Neural cell (in vitro differentiated cells): ENCODE measurements at regions not wholly inside any gene's neighbourhood (a gene's known extent, or its start where the extent isn't known, plus 50 kb on each side); places are given as distances from the start of the nearest gene placed in this dataset.

Experiments used
- H2AFZ ChIP-seq: fragments of 200-600, 300-800 bp; sonication (generic), shearing (Covaris generic); 2 replicates; pipeline ENCODE4 v1.6.0; 2014; ENCODE audit warnings: low read depth, mild to moderate bottlenecking, antibody characterized with exemption, low read length, moderate library complexity
- H3F3A ChIP-seq: fragments of 200-600 bp; shearing (Covaris generic); 2 replicates; pipeline ENCODE4 v1.6.1; 2016; ENCODE audit warnings: mild to moderate bottlenecking, moderate library complexity, mixed read lengths, antibody characterized with exemption, low read length; ENCODE audit not compliant: insufficient read depth, poor library complexity, severe bottlenecking
- H3K27ac ChIP-seq: fragments of 200-600, 300-800 bp; sonication (generic), shearing (Covaris generic); 2 replicates; pipeline ENCODE4 v1.5.1; 2014; ENCODE audit warnings: mild to moderate bottlenecking, low read length, moderate library complexity
- H3K27me3 ChIP-seq: fragments of 300-800, 200-600 bp; sonication (generic), shearing (Covaris generic); 2 replicates; pipeline ENCODE4 v1.6.0; 2014; ENCODE audit warnings: mild to moderate bottlenecking, low read depth, low read length, moderate library complexity; ENCODE audit not compliant: insufficient read depth
- H3K36me3 ChIP-seq: fragments of 300-800, 200-600 bp; sonication (generic), shearing (Covaris generic); 2 replicates; pipeline ENCODE4 v1.5.1; 2014; ENCODE audit warnings: mild to moderate bottlenecking, antibody characterized with exemption, low read length, moderate library complexity; ENCODE audit not compliant: insufficient read depth
- H3K4me2 ChIP-seq: fragments of 300-800, 200-600 bp; sonication (generic), shearing (Covaris generic); 2 replicates; pipeline ENCODE4 v1.6.0; 2014; ENCODE audit warnings: mild to moderate bottlenecking, low read length
- H3K4me3 ChIP-seq: fragments of 300-800, 200-600 bp; sonication (generic), shearing (Covaris generic); 2 replicates; pipeline ENCODE4 v1.5.1; 2014; ENCODE audit warnings: mild to moderate bottlenecking, low read length, moderate library complexity
- H3K79me2 ChIP-seq: fragments of 200-600 bp; shearing (Covaris generic); replicated peaks from 2 replicates; pipeline ENCODE4 v1.6.0; 2014; ENCODE audit warnings: mild to moderate bottlenecking, low read length, moderate library complexity; ENCODE audit not compliant: insufficient read depth
- H3K9ac ChIP-seq: fragments of 300-800, 200-600 bp; sonication (generic), shearing (Covaris generic); 2 replicates; pipeline ENCODE4 v1.6.1; 2016; ENCODE audit warnings: mild to moderate bottlenecking, low read length, mixed read lengths
- H3K9me2 ChIP-seq: fragments of 200-600 bp; shearing (Covaris generic); 2 replicates; pipeline ENCODE4 v1.6.1; 2016; ENCODE audit warnings: mild to moderate bottlenecking, low read length, mixed read lengths; ENCODE audit not compliant: insufficient read depth
- H3K9me3 ChIP-seq: fragments of 200-600, 300-800 bp; sonication (generic), shearing (Covaris generic); 2 replicates; pipeline ENCODE4 v1.6.1; 2016; ENCODE audit warnings: mild to moderate bottlenecking, mixed run types, low read length, moderate library complexity, mixed read lengths
- H4K20me1 ChIP-seq: fragments of 200-600 bp; shearing (Covaris generic); 2 replicates; pipeline ENCODE4 v1.6.1; 2016; ENCODE audit warnings: mild to moderate bottlenecking, mixed run types; ENCODE audit not compliant: insufficient read depth
- EP300 ChIP-seq: fragments of 450-650 bp; conservative IDR thresholded peaks from 2 replicates; pipeline ENCODE4 v1.6.1; 2014; ENCODE audit warnings: antibody characterized with exemption, mild to moderate bottlenecking, moderate library complexity; ENCODE audit not compliant: poor library complexity, severe bottlenecking
- EZH2 ChIP-seq: fragments of 200-600, 300-800 bp; shearing (Covaris generic), sonication (generic); IDR thresholded peaks from 2 replicates; pipeline ENCODE4 v1.6.1; 2014; ENCODE audit warnings: antibody characterized with exemption, low read length, borderline replicate concordance, mild to moderate bottlenecking; ENCODE audit not compliant: insufficient read depth, poor library complexity, severe bottlenecking
- MXI1 ChIP-seq: fragments of 450-650 bp; conservative IDR thresholded peaks from 2 replicates; pipeline ENCODE4 v1.6.1; 2014; ENCODE audit warnings: antibody characterized with exemption, mild to moderate bottlenecking; ENCODE audit not compliant: poor library complexity, severe bottlenecking
- POLR2AphosphoS5 ChIP-seq: IDR thresholded peaks from 2 replicates; pipeline ENCODE4 v1.6.1; 2012
- RAD21 ChIP-seq: fragments of 450-650 bp; conservative IDR thresholded peaks from 2 replicates; pipeline ENCODE4 v1.6.1; 2014; ENCODE audit warnings: antibody characterized with exemption, mild to moderate bottlenecking, moderate library complexity
- REST ChIP-seq: IDR thresholded peaks from 2 replicates; pipeline ENCODE4 v1.6.1; 2012; ENCODE audit warnings: borderline replicate concordance
- SMC3 ChIP-seq: fragments of 450-650 bp; conservative IDR thresholded peaks from 2 replicates; pipeline ENCODE4 v1.6.1; 2014; ENCODE audit warnings: antibody characterized with exemption, mild to moderate bottlenecking, moderate library complexity; ENCODE audit not compliant: poor library complexity
- TAF1 ChIP-seq: IDR thresholded peaks from 2 replicates; pipeline ENCODE4 v1.6.1; 2012; ENCODE audit warnings: low read depth
- TF ChIP-seq, protein P1 (sequence below): fragments of 450-650 bp; IDR thresholded peaks from 2 replicates; pipeline ENCODE4 v1.5.1; 2014; ENCODE audit warnings: antibody characterized with exemption, mild to moderate bottlenecking, moderate library complexity; ENCODE audit not compliant: poor library complexity, severe bottlenecking

DNA sequence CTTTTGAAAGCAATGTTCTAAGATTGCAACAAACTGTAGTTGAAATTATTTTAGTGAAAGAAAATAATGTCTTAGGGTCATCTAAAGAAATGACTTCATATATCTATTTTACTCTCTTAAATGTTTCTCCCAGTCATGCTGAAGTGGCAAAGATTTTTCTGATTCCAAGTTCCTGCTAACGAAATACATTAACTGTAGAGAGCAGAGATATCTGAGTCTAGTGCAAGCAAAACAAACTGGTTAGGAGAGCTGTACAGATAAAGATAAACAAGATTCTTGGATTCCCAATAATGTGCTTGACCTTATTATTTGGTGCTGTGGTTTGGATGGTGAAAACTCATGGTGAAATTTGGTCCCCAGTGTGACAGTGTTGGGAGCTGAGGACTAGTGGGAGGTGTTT, 199.9 kb upstream of the PWP1 start:
- Histone ChIP-seq H3F3A (no peaks in the 10 kb centered on the region), H3K27ac (no peak overlapping the region), H3K9me2 (no peaks in the 10 kb centered on the region), H3K4me3 (no peak overlapping the region), H3K4me2 (no peak overlapping the region), H2AFZ (no peak overlapping the region), H3K9me3 (no peaks in the 10 kb centered on the region), H4K20me1 (no peaks in the 10 kb centered on the region), H3K79me2 (no peaks in the 10 kb centered on the region), H3K9ac (no peak overlapping the region), H3K27me3 (no peaks in the 10 kb centered on the region), H3K36me3 (no peaks in the 10 kb centered on the region)
- TF ChIP-seq, protein P1, sequence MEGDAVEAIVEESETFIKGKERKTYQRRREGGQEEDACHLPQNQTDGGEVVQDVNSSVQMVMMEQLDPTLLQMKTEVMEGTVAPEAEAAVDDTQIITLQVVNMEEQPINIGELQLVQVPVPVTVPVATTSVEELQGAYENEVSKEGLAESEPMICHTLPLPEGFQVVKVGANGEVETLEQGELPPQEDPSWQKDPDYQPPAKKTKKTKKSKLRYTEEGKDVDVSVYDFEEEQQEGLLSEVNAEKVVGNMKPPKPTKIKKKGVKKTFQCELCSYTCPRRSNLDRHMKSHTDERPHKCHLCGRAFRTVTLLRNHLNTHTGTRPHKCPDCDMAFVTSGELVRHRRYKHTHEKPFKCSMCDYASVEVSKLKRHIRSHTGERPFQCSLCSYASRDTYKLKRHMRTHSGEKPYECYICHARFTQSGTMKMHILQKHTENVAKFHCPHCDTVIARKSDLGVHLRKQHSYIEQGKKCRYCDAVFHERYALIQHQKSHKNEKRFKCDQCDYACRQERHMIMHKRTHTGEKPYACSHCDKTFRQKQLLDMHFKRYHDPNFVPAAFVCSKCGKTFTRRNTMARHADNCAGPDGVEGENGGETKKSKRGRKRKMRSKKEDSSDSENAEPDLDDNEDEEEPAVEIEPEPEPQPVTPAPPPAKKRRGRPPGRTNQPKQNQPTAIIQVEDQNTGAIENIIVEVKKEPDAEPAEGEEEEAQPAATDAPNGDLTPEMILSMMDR, result no peak
- TF ChIP-seq MXI1 (no peak), RAD21 (no peak), REST (no peak), POLR2AphosphoS5 (no peak), EZH2 (no peak), EP300 (no peak), SMC3 (no peak), TAF1 (no peak)

DNA sequence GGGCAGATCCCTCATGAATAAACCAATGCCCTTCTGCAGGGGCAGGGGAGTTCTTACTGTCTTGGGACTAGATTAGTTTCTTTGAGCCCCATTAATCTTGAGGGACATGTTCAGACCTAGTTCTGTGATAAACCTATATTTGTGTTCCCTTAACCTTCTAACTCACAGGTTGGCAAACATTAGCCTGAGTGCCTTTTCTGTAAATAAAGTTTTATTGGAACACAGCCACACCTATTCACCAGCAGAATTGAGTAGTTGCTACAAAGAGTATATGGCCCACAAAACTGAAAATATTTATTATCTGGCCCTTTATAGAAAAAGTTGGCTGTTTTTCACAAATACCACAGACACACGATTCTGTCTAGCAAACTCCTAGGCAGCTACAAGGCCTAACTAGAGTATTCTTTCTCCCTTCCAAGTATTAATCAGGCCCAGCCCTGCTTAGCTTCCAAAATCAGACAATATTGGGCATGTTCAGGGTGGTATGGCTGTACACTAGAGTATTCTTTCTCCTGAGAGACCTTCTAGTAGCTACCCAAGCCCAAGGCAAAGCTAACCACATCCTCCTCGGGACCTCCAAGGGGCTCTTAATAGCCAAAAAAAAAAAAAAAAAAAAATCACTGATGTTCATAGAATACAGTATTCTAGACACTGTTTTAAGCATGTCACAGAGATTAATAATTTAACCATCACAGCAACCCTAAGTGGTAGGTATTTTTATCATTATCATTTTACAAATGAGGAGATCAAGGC, 199.3 kb upstream of the PWP1 start:
- H3K9me3 ChIP-seq, result no peaks in the 10 kb centered on the region
- no peaks in the 10 kb centered on the region for H4K20me1 ChIP-seq
- H3K27ac ChIP-seq, result no peak overlapping the region
- H3K36me3 ChIP-seq, result no peaks in the 10 kb centered on the region
- no peak overlapping the region for H2AFZ ChIP-seq
- no peaks in the 10 kb centered on the region for H3K79me2 ChIP-seq
- H3K4me2 ChIP-seq, result no peak overlapping the region
- no peak overlapping the region for H3K4me3 ChIP-seq
- no peaks in the 10 kb centered on the region for H3K9me2 ChIP-seq
- H3K27me3 ChIP-seq, result no peaks in the 10 kb centered on the region
- H3F3A ChIP-seq, result no peaks in the 10 kb centered on the region
- TF ChIP-seq RAD21, result no peak
- TF ChIP-seq, protein P1, result no peak
- TF ChIP-seq EZH2, result no peak
- no peak for TF ChIP-seq SMC3
- no peak for TF ChIP-seq TAF1
- TF ChIP-seq POLR2AphosphoS5, result no peak
- no peak for TF ChIP-seq MXI1
- no peak for TF ChIP-seq EP300
- no peak for TF ChIP-seq REST
- no peak overlapping the region for H3K9ac ChIP-seq
